GM19035 (cell line): ENCODE measurements at regions not wholly inside any gene's neighbourhood (a gene's known extent, or its start where the extent isn't known, plus 50 kb on each side); places are given as distances from the start of the nearest gene placed in this dataset.

ENCODE experiments used
- ATAC-seq: cut with Tn5 transposase; IDR thresholded peaks from one replicate; pipeline ENCODE4 v1.9.1; 2021; ENCODE audit not compliant: unreplicated experiment

- no peak for ATAC-seq
These were observed 215.9 kb upstream of the FAR2 start for GRCh38 chr12:28933176-28933575.

- ATAC-seq = no peak
These were observed 215.1 kb upstream of the FAR2 start for GRCh38 chr12:28933864-28934527.

- ATAC-seq = no peak
These were observed 212.9 kb upstream of the FAR2 start for GRCh38 chr12:28936221-28936620.

- ATAC-seq = no peak
These were observed 212.4 kb upstream of the FAR2 start for GRCh38 chr12:28936711-28937110.

- no peak for ATAC-seq
These were observed 211.9 kb upstream of the FAR2 start for GRCh38 chr12:28937196-28937595.

- ATAC-seq = no peak
These were observed 211.0 kb upstream of the FAR2 start for GRCh38 chr12:28938056-28938455.

GRCh38 chr12:28938581-28939235 is 210.4 kb upstream of the FAR2 start:
- ATAC-seq = no peak

GRCh38 chr12:28939427-28939826 is 209.7 kb upstream of the FAR2 start:
- ATAC-seq = no peak

- no peak for ATAC-seq
These were observed 207.8 kb upstream of the FAR2 start for GRCh38 chr12:28941248-28941647.

GRCh38 chr12:28946361-28946760 is 202.7 kb upstream of the FAR2 start:
- no peak for ATAC-seq

- ATAC-seq = no peak
These were observed 200.4 kb upstream of the FAR2 start for GRCh38 chr12:28948685-28949084.

GRCh38 chr12:28949184-28949583 is 199.9 kb upstream of the FAR2 start:
- no peak for ATAC-seq

- ATAC-seq = no peak
These were observed 199.0 kb upstream of the FAR2 start for GRCh38 chr12:28950049-28950448.

GRCh38 chr12:28951935-28952334 is 197.1 kb upstream of the FAR2 start:
- ATAC-seq = no peak

- no peak for ATAC-seq
These were observed 194.7 kb upstream of the FAR2 start for GRCh38 chr12:28954333-28954732.

- ATAC-seq = no peak
These were observed 193.6 kb upstream of the FAR2 start for GRCh38 chr12:28955491-28955890.

GRCh38 chr12:28955931-28956330 is 193.1 kb upstream of the FAR2 start:
- ATAC-seq = no peak

- ATAC-seq = no peak
These were observed 190.4 kb upstream of the FAR2 start for GRCh38 chr12:28958553-28959195.

- ATAC-seq = no peak
These were observed 187.1 kb upstream of the FAR2 start for GRCh38 chr12:28961948-28962384.

GRCh38 chr12:28963554-28963953 is 185.5 kb upstream of the FAR2 start:
- no peak for ATAC-seq

- ATAC-seq = no peak
These were observed 182.9 kb upstream of the FAR2 start for GRCh38 chr12:28966046-28966780.

- no peak for ATAC-seq
These were observed 181.7 kb upstream of the FAR2 start for GRCh38 chr12:28967426-28967825.
